ENCODE measurements at regions not wholly inside any gene's neighbourhood (a gene's known extent, or its start where the extent isn't known, plus 50 kb on each side); places are given as distances from the start of the nearest gene placed in this dataset.
A peak's percentile ranks its signal among the peaks of the same experiment; 100 is the strongest.
"Not testable (repeated sequence)": the region's sequence is repeated elsewhere in the genome, so short reads cannot be mapped to it uniquely, and the experiment has no call there.

GRCh38 chr5:53160895-53161294 lies 51.3 kb upstream of the MOCS2 start:
- H3K4me1 Mint-ChIP-seq = no peaks in the 10 kb centered on the region
- no peaks in the 10 kb centered on the region for H3K27me3 Mint-ChIP-seq
- no peak for DNase-seq
- H3K36me3 Mint-ChIP-seq = no peaks in the 10 kb centered on the region
- no peaks in the 10 kb centered on the region for H3K9me3 Mint-ChIP-seq
- no peak overlapping the region for H3K27ac Mint-ChIP-seq
- no peak overlapping the region for H3K4me3 Mint-ChIP-seq

GRCh38 chr5:53161876-53162275 lies 52.3 kb upstream of the MOCS2 start:
- Mint-ChIP-seq H3K4me1 (no peaks in the 10 kb centered on the region), H3K4me3 (no peak overlapping the region), H3K27me3 (peaks cover 5% of the 10 kb centered on the region), H3K9me3 (no peaks in the 10 kb centered on the region), H3K27ac (no peak overlapping the region), H3K36me3 (no peaks in the 10 kb centered on the region)
- no peak for DNase-seq

GRCh38 chr5:53164478-53165165 lies 55.1 kb upstream of the MOCS2 start:
- Mint-ChIP-seq H3K4me1 (no peaks in the 10 kb centered on the region), H3K36me3 (no peaks in the 10 kb centered on the region), H3K4me3 (no peak overlapping the region), H3K9me3 (no peaks in the 10 kb centered on the region), H3K27ac (no peak overlapping the region), H3K27me3 (peaks cover 9% of the 10 kb centered on the region)
- no peak for DNase-seq

GRCh38 chr5:53165431-53166182 lies 56.0 kb upstream of the MOCS2 start:
- Mint-ChIP-seq H3K27me3 (peaks cover 9% of the 10 kb centered on the region), H3K4me1 (no peaks in the 10 kb centered on the region), H3K4me3 (no peak overlapping the region), H3K9me3 (no peaks in the 10 kb centered on the region), H3K27ac (no peak overlapping the region), H3K36me3 (no peaks in the 10 kb centered on the region)
- no peak for DNase-seq

- H3K27me3 Mint-ChIP-seq = peaks cover 9% of the 10 kb centered on the region
- DNase-seq = no peak
- no peaks in the 10 kb centered on the region for H3K4me1 Mint-ChIP-seq
- no peak overlapping the region for H3K27ac Mint-ChIP-seq
- no peak overlapping the region for H3K4me3 Mint-ChIP-seq
- no peaks in the 10 kb centered on the region for H3K9me3 Mint-ChIP-seq
- no peaks in the 10 kb centered on the region for H3K36me3 Mint-ChIP-seq
These were observed 56.6 kb upstream of the MOCS2 start for GRCh38 chr5:53166183-53166495.

GRCh38 chr5:53167836-53168235 lies 58.3 kb upstream of the MOCS2 start:
- H3K27ac Mint-ChIP-seq = no peak overlapping the region
- H3K36me3 Mint-ChIP-seq = no peaks in the 10 kb centered on the region
- DNase-seq = no peak
- H3K4me3 Mint-ChIP-seq = no peak overlapping the region
- no peaks in the 10 kb centered on the region for H3K9me3 Mint-ChIP-seq
- peaks cover 9% of the 10 kb centered on the region for H3K27me3 Mint-ChIP-seq
- no peaks in the 10 kb centered on the region for H3K4me1 Mint-ChIP-seq

GRCh38 chr5:53169933-53170332 lies 60.4 kb upstream of the MOCS2 start:
- no peak overlapping the region for H3K27ac Mint-ChIP-seq
- H3K36me3 Mint-ChIP-seq = no peaks in the 10 kb centered on the region
- H3K4me3 Mint-ChIP-seq = no peak overlapping the region
- DNase-seq = no peak
- no peaks in the 10 kb centered on the region for H3K9me3 Mint-ChIP-seq
- H3K27me3 Mint-ChIP-seq = peaks cover 11% of the 10 kb centered on the region
- H3K4me1 Mint-ChIP-seq = no peaks in the 10 kb centered on the region

GRCh38 chr5:53170746-53171349 lies 61.3 kb upstream of the MOCS2 start:
- Mint-ChIP-seq H3K4me3 (no peak overlapping the region), H3K36me3 (no peaks in the 10 kb centered on the region), H3K27ac (no peak overlapping the region), H3K4me1 (no peaks in the 10 kb centered on the region), H3K27me3 (peaks cover 12% of the 10 kb centered on the region), H3K9me3 (no peaks in the 10 kb centered on the region)
- peak; percentile 1 for DNase-seq

- not testable (repeated sequence) for H3K27me3 Mint-ChIP-seq, H3K4me3 Mint-ChIP-seq, H3K9me3 Mint-ChIP-seq, H3K4me1 Mint-ChIP-seq, DNase-seq, H3K27ac Mint-ChIP-seq, H3K36me3 Mint-ChIP-seq
These were observed 62.5 kb upstream of the MOCS2 start for GRCh38 chr5:53172073-53172472.

- Mint-ChIP-seq H3K27ac (no peak overlapping the region), H3K4me1 (no peaks in the 10 kb centered on the region), H3K4me3 (no peak overlapping the region), H3K27me3 (peaks cover 3% of the 10 kb centered on the region), H3K9me3 (no peaks in the 10 kb centered on the region), H3K36me3 (no peaks in the 10 kb centered on the region)
- no peak for DNase-seq
These were observed 63.1 kb upstream of the MOCS2 start for GRCh38 chr5:53172630-53173029.

- no peaks in the 10 kb centered on the region for H3K4me1 Mint-ChIP-seq
- no peaks in the 10 kb centered on the region for H3K9me3 Mint-ChIP-seq
- no peak for DNase-seq
- H3K27ac Mint-ChIP-seq = no peak overlapping the region
- H3K36me3 Mint-ChIP-seq = no peaks in the 10 kb centered on the region
- H3K27me3 Mint-ChIP-seq = peaks cover 3% of the 10 kb centered on the region
- no peak overlapping the region for H3K4me3 Mint-ChIP-seq
These were observed 63.5 kb upstream of the MOCS2 start for GRCh38 chr5:53173083-53173482.

- H3K36me3 Mint-ChIP-seq = no peaks in the 10 kb centered on the region
These were observed 69.3 kb upstream of the MOCS2 start for GRCh38 chr5:53178830-53179229.

GRCh38 chr5:53179691-53180090 lies 70.1 kb upstream of the MOCS2 start:
- H3K4me1 Mint-ChIP-seq = peaks cover 4% of the 10 kb centered on the region
- H3K9me3 Mint-ChIP-seq = no peaks in the 10 kb centered on the region
- H3K36me3 Mint-ChIP-seq = no peaks in the 10 kb centered on the region
- no peak for DNase-seq
- no peak overlapping the region for H3K4me3 Mint-ChIP-seq
- peaks cover 3% of the 10 kb centered on the region for H3K27me3 Mint-ChIP-seq
- no peak overlapping the region for H3K27ac Mint-ChIP-seq

More at GRCh38 chr5:53178830-53179229, 69.3 kb upstream of the MOCS2 start:
- no peaks in the 10 kb centered on the region for H3K9me3 Mint-ChIP-seq
- peaks cover 3% of the 10 kb centered on the region for H3K27me3 Mint-ChIP-seq
- H3K27ac Mint-ChIP-seq = no peak overlapping the region
- H3K4me1 Mint-ChIP-seq = peaks cover 4% of the 10 kb centered on the region
- no peak overlapping the region for H3K4me3 Mint-ChIP-seq
- DNase-seq = no peak

- Mint-ChIP-seq H3K9me3 (peaks cover 6% of the 10 kb centered on the region), H3K36me3 (no peaks in the 10 kb centered on the region), H3K27ac (no peak overlapping the region), H3K4me3 (no peak overlapping the region), H3K4me1 (peaks cover 4% of the 10 kb centered on the region), H3K27me3 (no peaks in the 10 kb centered on the region)
- DNase-seq = no peak
These were observed 71.0 kb upstream of the MOCS2 start for GRCh38 chr5:53180538-53180937.

GRCh38 chr5:53180991-53181390 lies 71.4 kb upstream of the MOCS2 start:
- no peak overlapping the region for H3K27ac Mint-ChIP-seq
- peaks cover 10% of the 10 kb centered on the region for H3K9me3 Mint-ChIP-seq
- H3K4me1 Mint-ChIP-seq = peaks cover 4% of the 10 kb centered on the region
- no peaks in the 10 kb centered on the region for H3K27me3 Mint-ChIP-seq
- H3K36me3 Mint-ChIP-seq = no peaks in the 10 kb centered on the region
- no peak for DNase-seq
- H3K4me3 Mint-ChIP-seq = no peak overlapping the region

- no peaks in the 10 kb centered on the region for H3K27me3 Mint-ChIP-seq
- no peak overlapping the region for H3K27ac Mint-ChIP-seq
- H3K36me3 Mint-ChIP-seq = no peaks in the 10 kb centered on the region
- DNase-seq = no peak
- no peak overlapping the region for H3K4me3 Mint-ChIP-seq
- peaks cover 15% of the 10 kb centered on the region for H3K9me3 Mint-ChIP-seq
- peaks cover 6% of the 10 kb centered on the region for H3K4me1 Mint-ChIP-seq
These were observed 74.3 kb upstream of the MOCS2 start for GRCh38 chr5:53183880-53184279.

All from activated naive CD8-positive, alpha-beta T cell treated with anti-CD3 and anti-CD28 coated beads for 36 hours (primary cell).